CD4-positive, alpha-beta T cell treated with Interleukin-4 for 1 hour (primary cell): ENCODE measurements at regions not wholly inside any gene's neighbourhood (a gene's known extent, or its start where the extent isn't known, plus 50 kb on each side); places are given as distances from the start of the nearest gene placed in this dataset.
"Not testable (repeated sequence)": the region's sequence is repeated elsewhere in the genome, so short reads cannot be mapped to it uniquely, and the experiment has no call there.

ENCODE experiments used
- DNase-seq, 2 donors: peaks; one replicate each; pipeline ENCODE4 v3.0.0-alpha.2; 2020 to 2022

- DNase-seq = no peak
These were observed 184.7 kb upstream of the HSF2 start for GRCh38 chr6:122214605-122215318.

GRCh38 chr6:122220254-122220653 is 179.2 kb upstream of the HSF2 start:
- no peak for DNase-seq

- no peak for DNase-seq
These were observed 176.7 kb upstream of the HSF2 start for GRCh38 chr6:122222761-122223160.

- DNase-seq = no peak
These were observed 176.2 kb upstream of the HSF2 start for GRCh38 chr6:122223251-122223650.

GRCh38 chr6:122238861-122239260 is 160.6 kb upstream of the HSF2 start:
- no peak for DNase-seq

- no peak for DNase-seq
These were observed 152.4 kb upstream of the HSF2 start for GRCh38 chr6:122246906-122247658.

GRCh38 chr6:122248001-122248669 is 151.3 kb upstream of the HSF2 start:
- no peak for DNase-seq

GRCh38 chr6:122248844-122249243 is 150.6 kb upstream of the HSF2 start:
- DNase-seq = no peak

- no peak for DNase-seq
These were observed 140.6 kb upstream of the HSF2 start for GRCh38 chr6:122258839-122259238.

GRCh38 chr6:122264557-122264956 is 134.9 kb upstream of the HSF2 start:
- no peak for DNase-seq

GRCh38 chr6:122265755-122266154 is 133.7 kb upstream of the HSF2 start:
- no peak for DNase-seq

- DNase-seq = no peak
These were observed 131.1 kb upstream of the HSF2 start for GRCh38 chr6:122268394-122268793.

GRCh38 chr6:122276637-122277036 is 122.8 kb upstream of the HSF2 start:
- DNase-seq = no peak

- not testable (repeated sequence) for DNase-seq
These were observed 119.1 kb upstream of the HSF2 start for GRCh38 chr6:122280105-122281021.

- no peak for DNase-seq
These were observed 115.6 kb upstream of the HSF2 start for GRCh38 chr6:122283884-122284283.

GRCh38 chr6:122284848-122285247 is 114.6 kb upstream of the HSF2 start:
- DNase-seq = no peak

- no peak for DNase-seq
These were observed 114.0 kb upstream of the HSF2 start for GRCh38 chr6:122285292-122285913.

- no peak for DNase-seq
These were observed 112.9 kb upstream of the HSF2 start for GRCh38 chr6:122286512-122286911.

- no peak for DNase-seq
These were observed 109.5 kb upstream of the HSF2 start for GRCh38 chr6:122289762-122290539.

- DNase-seq = no peak
These were observed 102.4 kb upstream of the HSF2 start for GRCh38 chr6:122297010-122297409.

GRCh38 chr6:122302067-122302466 is 97.4 kb upstream of the HSF2 start:
- no peak for DNase-seq

- no peak for DNase-seq
These were observed 91.9 kb upstream of the HSF2 start for GRCh38 chr6:122307577-122307976.
